HG02970 (cell line): ENCODE measurements at regions not wholly inside any gene's neighbourhood (a gene's known extent, or its start where the extent isn't known, plus 50 kb on each side); places are given as distances from the start of the nearest gene placed in this dataset.

Experiments used
- ATAC-seq: cut with Tn5 transposase; IDR thresholded peaks from one replicate; pipeline ENCODE4 v1.9.1; 2021; ENCODE audit warnings: mild to moderate bottlenecking, moderate library complexity, moderate number of reproducible peaks; ENCODE audit not compliant: unreplicated experiment, low FRiP score

DNA sequence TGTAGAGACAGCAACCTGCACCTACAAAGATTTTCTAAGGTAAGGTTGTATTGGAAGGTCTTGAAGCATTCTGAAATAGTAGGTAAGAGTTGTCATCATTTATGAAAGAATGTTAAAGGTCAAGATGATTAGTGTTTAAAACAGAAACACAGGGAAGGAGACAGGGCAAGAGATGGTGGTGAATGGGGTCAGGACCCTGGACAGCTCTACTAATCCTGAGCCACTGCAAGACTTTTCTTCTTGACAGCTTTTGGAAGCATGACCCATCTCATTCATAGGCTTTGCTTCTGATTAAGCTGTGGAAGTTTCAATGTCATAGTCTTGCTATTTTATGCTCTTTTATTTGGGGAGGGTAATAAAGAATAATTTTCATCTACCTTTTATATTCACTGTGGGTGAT, 75.5 kb upstream of the CAND1 start:
- ATAC-seq, result no peak

- no peak for ATAC-seq
These were observed 68.8 kb upstream of the CAND1 start for GRCh38 chr12:67200386-67200785.

DNA sequence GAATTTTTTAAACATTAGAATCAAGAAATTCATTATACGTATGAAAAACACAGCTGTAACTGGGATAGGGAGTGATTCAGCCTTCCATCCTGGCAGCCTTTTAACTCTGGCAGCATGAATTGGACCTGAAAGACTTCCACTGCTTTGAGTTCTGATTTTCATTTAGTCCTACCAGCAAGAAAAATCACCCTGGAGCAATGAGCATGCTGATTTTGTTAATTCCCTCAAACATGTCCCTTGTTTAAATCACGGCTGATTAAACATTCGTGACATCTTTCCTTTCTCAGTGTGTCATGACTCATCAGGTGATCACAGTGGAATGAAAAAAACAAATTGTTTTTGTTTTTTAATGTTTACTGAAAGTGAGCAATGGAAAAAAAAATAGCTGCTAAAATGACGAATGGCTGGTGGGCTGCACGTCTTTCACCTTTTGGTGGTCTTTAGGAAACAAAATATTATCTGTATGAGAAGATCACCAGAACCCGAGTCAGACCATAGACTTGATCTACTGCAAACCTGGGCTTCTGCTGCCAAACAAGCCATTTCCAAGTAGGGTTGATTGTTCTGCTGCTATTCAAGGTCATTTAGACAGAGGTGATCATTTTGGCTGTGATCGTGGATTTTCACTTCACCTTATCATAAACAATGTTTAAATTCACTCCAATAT, 67.0 kb upstream of the CAND1 start:
- no peak for ATAC-seq

DNA sequence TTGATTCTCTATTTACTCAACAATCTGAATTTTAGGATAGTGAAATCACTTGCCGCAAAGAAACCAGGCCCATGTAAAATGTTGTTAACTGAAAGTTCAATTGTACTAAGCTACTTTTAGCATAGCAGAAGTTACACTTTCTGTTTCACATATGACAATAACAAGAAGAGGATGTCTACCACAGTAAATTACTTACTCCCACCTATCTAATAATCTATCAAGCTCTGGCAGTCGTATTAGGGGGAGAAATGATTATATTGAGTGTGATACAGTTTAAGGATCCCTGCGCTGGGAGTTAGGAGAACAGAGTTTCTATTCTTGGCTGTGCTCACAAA, 66.5 kb upstream of the CAND1 start:
- no peak for ATAC-seq

DNA sequence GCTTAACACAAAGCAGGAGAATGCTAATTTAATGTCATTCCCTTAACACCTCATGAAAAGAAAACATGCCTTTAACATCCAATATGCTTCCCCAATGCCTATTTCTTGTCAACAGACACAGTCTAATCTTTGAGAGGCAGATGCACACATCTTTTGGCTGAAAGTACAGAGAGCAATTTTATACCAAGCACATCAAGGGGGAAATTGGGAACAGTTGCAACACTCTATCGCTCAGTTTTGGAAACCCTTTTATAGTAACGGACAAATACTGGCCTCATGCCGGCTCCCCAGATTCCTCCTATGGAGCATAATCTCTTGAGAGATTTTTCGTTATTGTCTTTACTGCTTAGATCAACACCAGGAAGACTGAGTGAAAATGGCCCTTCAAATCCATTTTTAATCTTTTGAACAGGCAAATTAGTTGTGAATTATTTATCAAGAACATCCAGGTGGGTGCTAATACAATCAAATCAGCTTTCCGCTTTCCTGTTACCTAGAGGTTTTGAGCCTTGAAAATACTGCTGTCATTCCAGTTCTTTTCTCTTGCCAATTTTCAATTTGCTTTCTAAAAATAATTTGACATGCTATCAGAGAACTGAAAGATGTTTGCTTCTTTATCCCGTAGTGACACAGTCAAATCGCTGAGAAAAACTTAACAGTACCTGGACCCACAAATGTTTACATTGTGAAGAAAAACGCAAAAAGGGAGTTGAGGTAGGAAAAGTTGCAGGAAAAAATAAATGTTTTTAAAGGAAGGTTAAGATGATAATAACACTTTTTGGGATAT, 60.7 kb upstream of the CAND1 start:
- no peak for ATAC-seq

- ATAC-seq, result no peak
These were observed 58.1 kb upstream of the CAND1 start for GRCh38 chr12:67211029-67211428.

- no peak for ATAC-seq
These were observed 57.7 kb upstream of the CAND1 start for GRCh38 chr12:67211494-67211893.

- no peak for ATAC-seq
These were observed 51.5 kb upstream of the CAND1 start for GRCh38 chr12:67217647-67218046.
